ENCODE measurements at regions not wholly inside any gene's neighbourhood (a gene's known extent, or its start where the extent isn't known, plus 50 kb on each side); places are given as distances from the start of the nearest gene placed in this dataset.

- TF ChIP-seq, protein P1, sequence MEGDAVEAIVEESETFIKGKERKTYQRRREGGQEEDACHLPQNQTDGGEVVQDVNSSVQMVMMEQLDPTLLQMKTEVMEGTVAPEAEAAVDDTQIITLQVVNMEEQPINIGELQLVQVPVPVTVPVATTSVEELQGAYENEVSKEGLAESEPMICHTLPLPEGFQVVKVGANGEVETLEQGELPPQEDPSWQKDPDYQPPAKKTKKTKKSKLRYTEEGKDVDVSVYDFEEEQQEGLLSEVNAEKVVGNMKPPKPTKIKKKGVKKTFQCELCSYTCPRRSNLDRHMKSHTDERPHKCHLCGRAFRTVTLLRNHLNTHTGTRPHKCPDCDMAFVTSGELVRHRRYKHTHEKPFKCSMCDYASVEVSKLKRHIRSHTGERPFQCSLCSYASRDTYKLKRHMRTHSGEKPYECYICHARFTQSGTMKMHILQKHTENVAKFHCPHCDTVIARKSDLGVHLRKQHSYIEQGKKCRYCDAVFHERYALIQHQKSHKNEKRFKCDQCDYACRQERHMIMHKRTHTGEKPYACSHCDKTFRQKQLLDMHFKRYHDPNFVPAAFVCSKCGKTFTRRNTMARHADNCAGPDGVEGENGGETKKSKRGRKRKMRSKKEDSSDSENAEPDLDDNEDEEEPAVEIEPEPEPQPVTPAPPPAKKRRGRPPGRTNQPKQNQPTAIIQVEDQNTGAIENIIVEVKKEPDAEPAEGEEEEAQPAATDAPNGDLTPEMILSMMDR (conservative IDR thresholded peaks at IDR 0.05; ENCODE audit: low read length), result no peak
- no peak for TF ChIP-seq EZH2phosphoT487 (IDR thresholded peaks at IDR 0.05; ENCODE audit: borderline replicate concordance, low read depth, low read length)
Measured at GRCh38 chr20:56926501-56926900, 297.4 kb downstream of the TFAP2C start.

All from OCI-LY7 (cell line).